ENCODE measurements at regions not wholly inside any gene's neighbourhood (a gene's known extent, or its start where the extent isn't known, plus 50 kb on each side); places are given as distances from the start of the nearest gene placed in this dataset.

- TF ChIP-seq CTCF (optimal IDR thresholded peaks at IDR 0.05 in 1 of 3, IDR thresholded peaks at IDR 0.05 in 1 of 3, conservative IDR thresholded peaks at IDR 0.05 in 1 of 3; ENCODE audit: extremely low read depth in 1 of 3, insufficient read depth in 2 of 3, low read length in 3 of 3) (no peak), EZH2 (IDR thresholded peaks at IDR 0.05; ENCODE audit: low read length) (no peak)
Observed at GRCh38 chr4:99722725-99723124, 65.1 kb upstream of the C4orf54 start.
